ENCODE measurements at regions not wholly inside any gene's neighbourhood (a gene's known extent, or its start where the extent isn't known, plus 50 kb on each side); places are given as distances from the start of the nearest gene placed in this dataset.
"Not testable (repeated sequence)": the region's sequence is repeated elsewhere in the genome, so short reads cannot be mapped to it uniquely, and the experiment has no call there.

GRCh38 chr1:55526716-55527115 lies 311.6 kb upstream of the USP24 start:
- no peak for DNase-seq

GRCh38 chr1:55524006-55524405 lies 308.8 kb upstream of the USP24 start:
- no peak for DNase-seq

GRCh38 chr1:55522982-55523381 lies 307.8 kb upstream of the USP24 start:
- DNase-seq = no peak

- no peak for DNase-seq
Observed at GRCh38 chr1:55522353-55522903, 307.3 kb upstream of the USP24 start.

GRCh38 chr1:55520861-55521260 lies 305.7 kb upstream of the USP24 start:
- no peak for DNase-seq

- DNase-seq = no peak
Observed at GRCh38 chr1:55519937-55520683, 304.9 kb upstream of the USP24 start.

GRCh38 chr1:55519276-55519675 lies 304.1 kb upstream of the USP24 start:
- DNase-seq = no peak

- DNase-seq = no peak
Observed at GRCh38 chr1:55517036-55517435, 301.9 kb upstream of the USP24 start.

GRCh38 chr1:55514571-55514970 lies 299.4 kb upstream of the USP24 start:
- not testable (repeated sequence) for DNase-seq

- DNase-seq = no peak
Observed at GRCh38 chr1:55512466-55512865, 297.3 kb upstream of the USP24 start.

GRCh38 chr1:55507578-55507931 lies 292.4 kb upstream of the USP24 start:
- DNase-seq = no peak

- no peak for DNase-seq
Observed at GRCh38 chr1:55506740-55507577, 291.8 kb upstream of the USP24 start.

- DNase-seq = no peak
Observed at GRCh38 chr1:55505326-55505725, 290.2 kb upstream of the USP24 start.

GRCh38 chr1:55504306-55504731 lies 289.2 kb upstream of the USP24 start:
- DNase-seq = peak in 1 of 56 donors; percentile 1

GRCh38 chr1:55503663-55504305 lies 288.6 kb upstream of the USP24 start:
- DNase-seq = no peak

GRCh38 chr1:55500601-55501000 lies 285.4 kb upstream of the USP24 start:
- DNase-seq = no peak

GRCh38 chr1:55490547-55490946 lies 275.4 kb upstream of the USP24 start:
- no peak for DNase-seq

- DNase-seq = no peak
Observed at GRCh38 chr1:55484173-55484572, 269.0 kb upstream of the USP24 start.

- DNase-seq = no peak
Observed at GRCh38 chr1:55483523-55483922, 268.4 kb upstream of the USP24 start.

GRCh38 chr1:55481634-55482033 lies 266.5 kb upstream of the USP24 start:
- no peak for DNase-seq

- no peak for DNase-seq
Observed at GRCh38 chr1:55480029-55480795, 265.0 kb upstream of the USP24 start.
